ENCODE measurements at regions not wholly inside any gene's neighbourhood (a gene's known extent, or its start where the extent isn't known, plus 50 kb on each side); places are given as distances from the start of the nearest gene placed in this dataset.

DNA sequence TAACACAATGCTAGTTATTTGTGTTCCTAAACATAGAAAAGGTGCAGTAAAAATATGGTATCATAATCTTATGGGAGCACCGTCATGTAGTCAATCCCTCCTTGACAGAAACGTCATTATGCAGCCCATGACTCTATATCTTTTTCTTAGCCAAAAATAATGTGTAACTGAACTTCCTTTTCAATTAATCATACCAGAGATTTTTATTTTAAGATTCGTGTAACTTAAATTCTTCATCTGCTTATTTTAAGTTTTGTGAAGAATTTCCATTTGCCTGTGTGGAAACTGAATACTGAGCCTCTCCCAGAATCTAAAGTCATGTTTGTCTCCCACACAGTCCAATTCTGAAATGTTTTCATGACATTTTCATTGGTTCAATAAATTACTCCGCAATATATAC lies 699.1 kb downstream of the KCNA4 start (continued):
- TF ChIP-seq, protein P1, sequence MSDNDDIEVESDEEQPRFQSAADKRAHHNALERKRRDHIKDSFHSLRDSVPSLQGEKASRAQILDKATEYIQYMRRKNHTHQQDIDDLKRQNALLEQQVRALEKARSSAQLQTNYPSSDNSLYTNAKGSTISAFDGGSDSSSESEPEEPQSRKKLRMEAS (IDR thresholded peaks at IDR 0.05; ENCODE audit: low read depth), result no peak
- TF ChIP-seq TCF12 (IDR thresholded peaks at IDR 0.05), result no peak
- no peak for TF ChIP-seq SMC3 (IDR thresholded peaks at IDR 0.05; ENCODE audit: low read depth, low read length)
- no peak for TF ChIP-seq GABPA (IDR thresholded peaks at IDR 0.05; ENCODE audit: low read depth)
- TF ChIP-seq, protein P2, sequence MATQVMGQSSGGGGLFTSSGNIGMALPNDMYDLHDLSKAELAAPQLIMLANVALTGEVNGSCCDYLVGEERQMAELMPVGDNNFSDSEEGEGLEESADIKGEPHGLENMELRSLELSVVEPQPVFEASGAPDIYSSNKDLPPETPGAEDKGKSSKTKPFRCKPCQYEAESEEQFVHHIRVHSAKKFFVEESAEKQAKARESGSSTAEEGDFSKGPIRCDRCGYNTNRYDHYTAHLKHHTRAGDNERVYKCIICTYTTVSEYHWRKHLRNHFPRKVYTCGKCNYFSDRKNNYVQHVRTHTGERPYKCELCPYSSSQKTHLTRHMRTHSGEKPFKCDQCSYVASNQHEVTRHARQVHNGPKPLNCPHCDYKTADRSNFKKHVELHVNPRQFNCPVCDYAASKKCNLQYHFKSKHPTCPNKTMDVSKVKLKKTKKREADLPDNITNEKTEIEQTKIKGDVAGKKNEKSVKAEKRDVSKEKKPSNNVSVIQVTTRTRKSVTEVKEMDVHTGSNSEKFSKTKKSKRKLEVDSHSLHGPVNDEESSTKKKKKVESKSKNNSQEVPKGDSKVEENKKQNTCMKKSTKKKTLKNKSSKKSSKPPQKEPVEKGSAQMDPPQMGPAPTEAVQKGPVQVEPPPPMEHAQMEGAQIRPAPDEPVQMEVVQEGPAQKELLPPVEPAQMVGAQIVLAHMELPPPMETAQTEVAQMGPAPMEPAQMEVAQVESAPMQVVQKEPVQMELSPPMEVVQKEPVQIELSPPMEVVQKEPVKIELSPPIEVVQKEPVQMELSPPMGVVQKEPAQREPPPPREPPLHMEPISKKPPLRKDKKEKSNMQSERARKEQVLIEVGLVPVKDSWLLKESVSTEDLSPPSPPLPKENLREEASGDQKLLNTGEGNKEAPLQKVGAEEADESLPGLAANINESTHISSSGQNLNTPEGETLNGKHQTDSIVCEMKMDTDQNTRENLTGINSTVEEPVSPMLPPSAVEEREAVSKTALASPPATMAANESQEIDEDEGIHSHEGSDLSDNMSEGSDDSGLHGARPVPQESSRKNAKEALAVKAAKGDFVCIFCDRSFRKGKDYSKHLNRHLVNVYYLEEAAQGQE (IDR thresholded peaks at IDR 0.05; ENCODE audit: low read depth, low read length), result no peak
- TF ChIP-seq RCOR1 (IDR thresholded peaks at IDR 0.05; ENCODE audit: low read length), result no peak
- TF ChIP-seq, protein P3, sequence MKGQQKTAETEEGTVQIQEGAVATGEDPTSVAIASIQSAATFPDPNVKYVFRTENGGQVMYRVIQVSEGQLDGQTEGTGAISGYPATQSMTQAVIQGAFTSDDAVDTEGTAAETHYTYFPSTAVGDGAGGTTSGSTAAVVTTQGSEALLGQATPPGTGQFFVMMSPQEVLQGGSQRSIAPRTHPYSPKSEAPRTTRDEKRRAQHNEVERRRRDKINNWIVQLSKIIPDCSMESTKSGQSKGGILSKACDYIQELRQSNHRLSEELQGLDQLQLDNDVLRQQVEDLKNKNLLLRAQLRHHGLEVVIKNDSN (IDR thresholded peaks at IDR 0.05; ENCODE audit: borderline replicate concordance, low read depth), result no peak

DNA sequence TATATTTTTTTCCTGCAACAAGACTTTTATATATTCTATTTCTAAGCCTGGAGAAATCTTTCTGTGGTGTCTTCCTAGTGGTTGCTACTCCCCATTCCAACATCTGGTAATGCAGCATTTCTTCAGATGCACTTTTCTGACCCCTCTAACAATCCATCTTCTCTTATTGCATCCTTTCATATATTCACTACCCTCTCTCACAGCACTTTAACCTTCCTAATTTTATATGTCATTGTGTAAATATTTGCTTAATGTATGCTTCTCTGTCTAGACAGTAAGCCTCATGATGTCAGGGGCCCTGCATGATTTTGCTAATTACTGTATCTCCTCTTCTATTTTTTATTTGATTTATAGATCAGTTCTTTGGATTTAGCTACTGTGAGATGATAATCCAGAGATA lies 701.6 kb downstream of the KCNA4 start:
- H2AFZ ChIP-seq (ENCODE audit: low read depth), result no peak overlapping the region
- no peaks in the 10 kb centered on the region for H3K9me2 ChIP-seq
- H3K4me3 ChIP-seq (ENCODE audit: low read depth in 2 of 2, low read length in 1 of 2), result no peak overlapping the region
- no peak overlapping the region for H3K4me2 ChIP-seq
- no peaks in the 10 kb centered on the region for H3K79me2 ChIP-seq (ENCODE audit: insufficient read depth)
- ChIA-PET POLR2A (no interaction called here), CTCF (no interaction called here)
- no peak overlapping the region for H3K9ac ChIP-seq
- H3K27ac ChIP-seq (ENCODE audit: low read depth in 2 of 2, low read length in 1 of 2), result peak overlapping the region in 1 of 2 experiments; percentile 89; a peak in 1 of 4 replicates
- no peaks in the 10 kb centered on the region for H4K20me1 ChIP-seq (ENCODE audit: insufficient read depth)
- no peaks in the 10 kb centered on the region for H3K36me3 ChIP-seq (replicated peaks in 1 of 2; ENCODE audit: control insufficient read depth in 1 of 2, insufficient read depth in 2 of 2, low read length in 1 of 2)
- TF ChIP-seq TEAD4 (IDR thresholded peaks at IDR 0.05; ENCODE audit: borderline replicate concordance, insufficient read depth) (no peak), RFX5 (IDR thresholded peaks at IDR 0.05; ENCODE audit: low read length) (no peak), RAD21 (IDR thresholded peaks at IDR 0.05; ENCODE audit: low read length) (no peak), SIN3A (IDR thresholded peaks at IDR 0.05; ENCODE audit: borderline replicate concordance, low read depth, low read length) (no peak), ELF1 (IDR thresholded peaks at IDR 0.05) (no peak)
- TF ChIP-seq, protein P3 (IDR thresholded peaks at IDR 0.05; ENCODE audit: borderline replicate concordance, low read depth), result no peak
- H3K4me1 ChIP-seq (ENCODE audit: control insufficient read depth in 1 of 2, insufficient read depth in 2 of 2, low read depth in 1 of 2, low read length in 1 of 2), result peaks cover 0 to 50% of the 10 kb centered on the region in 2 experiments; a peak in 2 of 4 replicates
- no peaks in the 10 kb centered on the region for H3K9me3 ChIP-seq
- H3F3A ChIP-seq (replicated peaks; ENCODE audit: insufficient read depth), result peaks cover 41% of the 10 kb centered on the region
- no peaks in the 10 kb centered on the region for H3K27me3 ChIP-seq (ENCODE audit: insufficient read depth)
- no peak for DNase-seq
